ENCODE measurements at regions not wholly inside any gene's neighbourhood (a gene's known extent, or its start where the extent isn't known, plus 50 kb on each side); places are given as distances from the start of the nearest gene placed in this dataset.

GRCh38 chr5:22970956-22971618, 117.9 kb upstream of the CDH12 start:
- no peak for TF ChIP-seq POLR2AphosphoS5 (IDR thresholded peaks at IDR 0.05; ENCODE audit: low read depth, low read length)
- TF ChIP-seq FOXP2 (optimal IDR thresholded peaks at IDR 0.05; ENCODE audit: borderline replicate concordance, extremely low read depth, extremely low read length, insufficient read depth): no peak

- TF ChIP-seq SIN3A (IDR thresholded peaks at IDR 0.05; ENCODE audit: borderline replicate concordance, insufficient read depth, low read length): no peak
- TF ChIP-seq REST (IDR thresholded peaks at IDR 0.05; ENCODE audit: insufficient read depth in 1 of 2, low read depth in 2 of 2, low read length in 2 of 2): no peak
- TF ChIP-seq POLR2AphosphoS5 (IDR thresholded peaks at IDR 0.05; ENCODE audit: low read depth, low read length): no peak
- no peak for TF ChIP-seq FOXP2 (optimal IDR thresholded peaks at IDR 0.05; ENCODE audit: borderline replicate concordance, extremely low read depth, extremely low read length, insufficient read depth)
- no peak for TF ChIP-seq TAF1 (IDR thresholded peaks at IDR 0.05; ENCODE audit: borderline replicate concordance, insufficient read depth, low read length)
Measured at GRCh38 chr5:22970491-22970890, 117.3 kb upstream of the CDH12 start.

- TF ChIP-seq SIN3A (IDR thresholded peaks at IDR 0.05; ENCODE audit: borderline replicate concordance, insufficient read depth, low read length) (no peak), REST (IDR thresholded peaks at IDR 0.05; ENCODE audit: insufficient read depth in 1 of 2, low read depth in 2 of 2, low read length in 2 of 2) (no peak), POLR2AphosphoS5 (IDR thresholded peaks at IDR 0.05; ENCODE audit: low read depth, low read length) (no peak), FOXP2 (optimal IDR thresholded peaks at IDR 0.05; ENCODE audit: borderline replicate concordance, extremely low read depth, extremely low read length, insufficient read depth) (no peak), TAF1 (IDR thresholded peaks at IDR 0.05; ENCODE audit: borderline replicate concordance, insufficient read depth, low read length) (no peak)
Measured at GRCh38 chr5:22968386-22968785, 115.2 kb upstream of the CDH12 start.

GRCh38 chr5:22965960-22966359, 112.8 kb upstream of the CDH12 start:
- TF ChIP-seq TAF1 (IDR thresholded peaks at IDR 0.05; ENCODE audit: borderline replicate concordance, insufficient read depth, low read length) (no peak), SIN3A (IDR thresholded peaks at IDR 0.05; ENCODE audit: borderline replicate concordance, insufficient read depth, low read length) (no peak), POLR2AphosphoS5 (IDR thresholded peaks at IDR 0.05; ENCODE audit: low read depth, low read length) (no peak), FOXP2 (optimal IDR thresholded peaks at IDR 0.05; ENCODE audit: borderline replicate concordance, extremely low read depth, extremely low read length, insufficient read depth) (no peak), REST (IDR thresholded peaks at IDR 0.05; ENCODE audit: insufficient read depth in 1 of 2, low read depth in 2 of 2, low read length in 2 of 2) (no peak)

- TF ChIP-seq SIN3A (IDR thresholded peaks at IDR 0.05; ENCODE audit: borderline replicate concordance, insufficient read depth, low read length) (no peak), TAF1 (IDR thresholded peaks at IDR 0.05; ENCODE audit: borderline replicate concordance, insufficient read depth, low read length) (no peak), REST (IDR thresholded peaks at IDR 0.05; ENCODE audit: insufficient read depth in 1 of 2, low read depth in 2 of 2, low read length in 2 of 2) (no peak), FOXP2 (optimal IDR thresholded peaks at IDR 0.05; ENCODE audit: borderline replicate concordance, extremely low read depth, extremely low read length, insufficient read depth) (no peak), POLR2AphosphoS5 (IDR thresholded peaks at IDR 0.05; ENCODE audit: low read depth, low read length) (no peak)
Measured at GRCh38 chr5:22964632-22965031, 111.5 kb upstream of the CDH12 start.

Data from PFSK-1 (cell line).